ENCODE measurements at regions not wholly inside any gene's neighbourhood (a gene's known extent, or its start where the extent isn't known, plus 50 kb on each side); places are given as distances from the start of the nearest gene placed in this dataset.

GRCh38 chr13:85521657-85522056, 277.6 kb downstream of the SLITRK6 start:
- no peak for TF ChIP-seq POLR2A (IDR thresholded peaks at IDR 0.05)
- TF ChIP-seq, protein P1, sequence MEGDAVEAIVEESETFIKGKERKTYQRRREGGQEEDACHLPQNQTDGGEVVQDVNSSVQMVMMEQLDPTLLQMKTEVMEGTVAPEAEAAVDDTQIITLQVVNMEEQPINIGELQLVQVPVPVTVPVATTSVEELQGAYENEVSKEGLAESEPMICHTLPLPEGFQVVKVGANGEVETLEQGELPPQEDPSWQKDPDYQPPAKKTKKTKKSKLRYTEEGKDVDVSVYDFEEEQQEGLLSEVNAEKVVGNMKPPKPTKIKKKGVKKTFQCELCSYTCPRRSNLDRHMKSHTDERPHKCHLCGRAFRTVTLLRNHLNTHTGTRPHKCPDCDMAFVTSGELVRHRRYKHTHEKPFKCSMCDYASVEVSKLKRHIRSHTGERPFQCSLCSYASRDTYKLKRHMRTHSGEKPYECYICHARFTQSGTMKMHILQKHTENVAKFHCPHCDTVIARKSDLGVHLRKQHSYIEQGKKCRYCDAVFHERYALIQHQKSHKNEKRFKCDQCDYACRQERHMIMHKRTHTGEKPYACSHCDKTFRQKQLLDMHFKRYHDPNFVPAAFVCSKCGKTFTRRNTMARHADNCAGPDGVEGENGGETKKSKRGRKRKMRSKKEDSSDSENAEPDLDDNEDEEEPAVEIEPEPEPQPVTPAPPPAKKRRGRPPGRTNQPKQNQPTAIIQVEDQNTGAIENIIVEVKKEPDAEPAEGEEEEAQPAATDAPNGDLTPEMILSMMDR (IDR thresholded peaks at IDR 0.05), result no peak
